ENCODE measurements at regions not wholly inside any gene's neighbourhood (a gene's known extent, or its start where the extent isn't known, plus 50 kb on each side); places are given as distances from the start of the nearest gene placed in this dataset.
A peak's percentile ranks its signal among the peaks of the same experiment; 100 is the strongest.
"Not testable (repeated sequence)": the region's sequence is repeated elsewhere in the genome, so short reads cannot be mapped to it uniquely, and the experiment has no call there.

DNA sequence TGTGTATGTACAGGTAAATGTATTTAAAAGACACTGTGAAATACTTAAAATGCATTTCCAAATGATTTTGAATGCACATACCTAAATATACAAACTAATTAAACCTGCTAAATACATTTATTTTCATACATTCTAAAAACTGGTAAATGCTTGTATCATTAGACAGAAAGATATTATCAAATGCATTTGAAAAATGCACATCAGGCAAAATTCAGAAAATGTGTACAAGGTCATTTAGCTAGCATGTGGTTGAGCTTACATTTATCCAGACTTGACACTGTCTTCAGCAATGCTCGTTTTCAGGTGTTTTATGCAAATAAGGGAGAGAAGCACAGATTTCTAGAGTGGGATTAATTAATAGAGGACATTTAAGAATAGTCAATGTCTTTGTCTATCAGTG lies 374.2 kb downstream of the SUCLG1 start:
- H3K4me1 Mint-ChIP-seq: no peaks in the 10 kb centered on the region
- H3K9me3 Mint-ChIP-seq: no peaks in the 10 kb centered on the region
- no peak for DNase-seq
- no peak overlapping the region for H3K4me3 Mint-ChIP-seq
- no peak overlapping the region for H3K27ac Mint-ChIP-seq
- H3K36me3 Mint-ChIP-seq: no peaks in the 10 kb centered on the region
- no peak for ATAC-seq (ENCODE audit: low read depth in 2 of 2)
- H3K27me3 Mint-ChIP-seq: peaks cover 0 to 8% (median 5%) of the 10 kb centered on the region in 3 donors

GRCh38 chr2:84083984-84084383 lies 375.1 kb downstream of the SUCLG1 start:
- no peak for ATAC-seq (ENCODE audit: low read depth in 2 of 2)
- no peaks in the 10 kb centered on the region for H3K9me3 Mint-ChIP-seq
- no peak overlapping the region for H3K4me3 Mint-ChIP-seq
- H3K27me3 Mint-ChIP-seq: peaks cover 0 to 8% (median 5%) of the 10 kb centered on the region in 3 donors
- DNase-seq: no peak
- no peaks in the 10 kb centered on the region for H3K36me3 Mint-ChIP-seq
- H3K27ac Mint-ChIP-seq: no peak overlapping the region
- no peaks in the 10 kb centered on the region for H3K4me1 Mint-ChIP-seq

GRCh38 chr2:84078471-84078870 lies 380.6 kb downstream of the SUCLG1 start:
- Mint-ChIP-seq H3K4me1 (no peaks in the 10 kb centered on the region), H3K36me3 (no peaks in the 10 kb centered on the region), H3K4me3 (no peak overlapping the region), H3K9me3 (no peaks in the 10 kb centered on the region), H3K27ac (no peak overlapping the region), H3K27me3 (no peaks in the 10 kb centered on the region)
- DNase-seq (no peak), ATAC-seq (ENCODE audit: low read depth in 2 of 2) (no peak)

- no peak for ATAC-seq (ENCODE audit: low read depth in 2 of 2)
- Mint-ChIP-seq H3K9me3 (no peaks in the 10 kb centered on the region), H3K36me3 (no peaks in the 10 kb centered on the region), H3K4me3 (no peak overlapping the region), H3K27me3 (no peaks in the 10 kb centered on the region), H3K27ac (no peak overlapping the region), H3K4me1 (no peaks in the 10 kb centered on the region)
- DNase-seq: no peak
Observed at GRCh38 chr2:84077496-84077895, 381.6 kb downstream of the SUCLG1 start.

DNA sequence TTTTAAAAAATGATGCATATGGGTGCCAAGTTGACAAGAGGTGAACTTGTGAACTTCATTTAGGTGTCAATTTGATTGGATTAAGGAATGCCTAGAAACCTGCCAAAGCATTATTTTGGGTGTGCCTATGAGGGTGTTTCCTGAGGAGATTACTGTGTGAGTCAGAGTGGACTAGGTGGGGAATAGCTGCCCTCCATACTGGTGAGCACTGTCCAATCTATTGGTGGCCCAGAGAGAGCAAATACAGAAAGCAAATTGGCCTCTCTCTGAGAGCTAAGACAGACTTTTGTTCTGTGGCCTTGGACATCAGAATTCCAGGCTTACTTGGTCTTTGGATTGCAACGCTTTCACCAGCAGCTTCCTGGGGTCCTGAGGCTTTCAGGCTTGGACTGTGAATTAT lies 388.0 kb downstream of the SUCLG1 start:
- Mint-ChIP-seq H3K36me3 (no peaks in the 10 kb centered on the region), H3K9me3 (peaks cover 0 to 5% (median 0%) of the 10 kb centered on the region in 7 donors), H3K4me1 (no peaks in the 10 kb centered on the region), H3K27me3 (no peaks in the 10 kb centered on the region), H3K4me3 (no peak overlapping the region), H3K27ac (no peak overlapping the region)
- ATAC-seq (ENCODE audit: low read depth in 2 of 2) (no peak), DNase-seq (no peak)

GRCh38 chr2:84065857-84066256 lies 393.2 kb downstream of the SUCLG1 start:
- H3K4me1 Mint-ChIP-seq: no peaks in the 10 kb centered on the region

DNA sequence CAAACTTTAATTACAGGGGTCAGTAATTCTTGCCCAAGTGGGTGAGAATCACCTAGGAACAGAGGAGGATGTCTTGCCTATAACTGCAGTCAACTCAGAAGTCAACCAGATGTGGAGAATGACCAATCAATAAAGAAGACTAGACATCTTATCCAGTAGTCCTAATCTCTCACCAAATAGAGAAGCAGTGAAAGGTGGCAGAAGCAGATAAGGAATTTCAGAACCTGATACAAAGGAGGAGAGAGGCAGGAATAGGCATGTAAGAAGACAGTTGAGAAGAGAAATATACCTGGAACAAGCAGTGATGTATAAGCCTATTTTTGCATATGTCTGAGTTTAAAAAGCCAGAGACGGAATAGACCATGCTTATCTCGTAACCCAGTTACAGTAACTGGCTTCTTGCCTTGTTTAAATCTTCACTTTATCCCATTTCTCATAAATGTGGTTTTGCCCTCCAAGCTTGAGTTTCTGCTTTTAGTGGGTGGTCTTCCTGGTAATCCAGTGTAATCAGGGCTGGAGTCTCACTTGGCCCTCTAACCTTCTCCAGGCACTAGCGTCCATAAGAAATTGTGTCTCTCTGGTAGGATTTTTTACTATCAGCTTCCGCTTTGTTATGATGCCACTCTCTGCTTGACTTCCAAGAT lies 401.0 kb downstream of the SUCLG1 start:
- Mint-ChIP-seq H3K36me3 (no peaks in the 10 kb centered on the region), H3K27ac (peak overlapping the region in 1 of 6 donors; percentile 3), H3K4me1 (no peaks in the 10 kb centered on the region), H3K4me3 (no peak overlapping the region), H3K9me3 (peaks cover 0 to 3% (median 0%) of the 10 kb centered on the region in 7 donors), H3K27me3 (peaks cover 0 to 11% (median 0%) of the 10 kb centered on the region in 3 donors)
- ATAC-seq (ENCODE audit: low read depth in 2 of 2) (no peak), DNase-seq (no peak)

More at GRCh38 chr2:84065857-84066256, 393.2 kb downstream of the SUCLG1 start:
- no peak for ATAC-seq (ENCODE audit: low read depth in 2 of 2)
- no peak for DNase-seq
- H3K27me3 Mint-ChIP-seq: peaks cover 0 to 5% (median 0%) of the 10 kb centered on the region in 3 donors
- no peak overlapping the region for H3K27ac Mint-ChIP-seq
- no peaks in the 10 kb centered on the region for H3K36me3 Mint-ChIP-seq
- no peak overlapping the region for H3K4me3 Mint-ChIP-seq
- peaks cover 0 to 2% (median 0%) of the 10 kb centered on the region in 7 donors for H3K9me3 Mint-ChIP-seq

- DNase-seq (no peak), ATAC-seq (ENCODE audit: low read depth in 2 of 2) (no peak)
- peaks cover 0 to 6% (median 0%) of the 10 kb centered on the region in 3 donors for H3K27me3 Mint-ChIP-seq
- no peaks in the 10 kb centered on the region for H3K4me1 Mint-ChIP-seq
- peaks cover 0 to 3% (median 0%) of the 10 kb centered on the region in 7 donors for H3K9me3 Mint-ChIP-seq
- H3K36me3 Mint-ChIP-seq: no peaks in the 10 kb centered on the region
- no peak overlapping the region for H3K4me3 Mint-ChIP-seq
- no peak overlapping the region for H3K27ac Mint-ChIP-seq
Observed at GRCh38 chr2:84055816-84056215, 403.3 kb downstream of the SUCLG1 start.

GRCh38 chr2:84054577-84054976 lies 404.5 kb downstream of the SUCLG1 start:
- not testable (repeated sequence) for H3K4me1 Mint-ChIP-seq; ATAC-seq (ENCODE audit: low read depth in 2 of 2); H3K27ac Mint-ChIP-seq; DNase-seq; H3K27me3 Mint-ChIP-seq; H3K9me3 Mint-ChIP-seq; H3K36me3 Mint-ChIP-seq; H3K4me3 Mint-ChIP-seq

DNA sequence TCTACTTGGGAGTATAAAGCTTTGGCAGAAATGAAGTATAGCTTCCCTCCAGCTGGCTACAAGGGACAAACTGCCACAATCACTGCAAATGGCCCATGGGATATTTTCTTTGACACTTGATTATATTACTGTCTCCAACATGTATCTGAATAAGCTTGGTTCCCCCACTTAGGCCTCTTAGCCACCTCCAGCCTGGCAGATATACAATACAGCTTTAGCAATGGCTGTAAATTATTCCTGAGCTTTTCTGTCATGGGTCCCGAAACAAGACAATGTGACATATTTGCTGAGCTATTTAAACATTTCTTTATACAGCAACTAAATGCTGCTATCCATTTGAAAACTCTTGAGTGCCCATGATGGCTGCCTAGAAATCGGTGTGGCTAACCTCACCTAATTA lies 406.2 kb downstream of the SUCLG1 start:
- Mint-ChIP-seq H3K4me3 (no peak overlapping the region), H3K36me3 (no peaks in the 10 kb centered on the region), H3K4me1 (no peaks in the 10 kb centered on the region), H3K27me3 (peaks cover 0 to 3% (median 0%) of the 10 kb centered on the region in 3 donors), H3K27ac (no peak overlapping the region), H3K9me3 (no peaks in the 10 kb centered on the region)
- DNase-seq (no peak), ATAC-seq (ENCODE audit: low read depth in 2 of 2) (no peak)

GRCh38 chr2:84052043-84052442 lies 407.0 kb downstream of the SUCLG1 start:
- H3K9me3 Mint-ChIP-seq: no peaks in the 10 kb centered on the region
- DNase-seq (no peak), ATAC-seq (ENCODE audit: low read depth in 2 of 2) (no peak)
- H3K27ac Mint-ChIP-seq: no peak overlapping the region
- H3K27me3 Mint-ChIP-seq: no peaks in the 10 kb centered on the region
- no peak overlapping the region for H3K4me3 Mint-ChIP-seq
- no peaks in the 10 kb centered on the region for H3K4me1 Mint-ChIP-seq
- H3K36me3 Mint-ChIP-seq: no peaks in the 10 kb centered on the region

DNA sequence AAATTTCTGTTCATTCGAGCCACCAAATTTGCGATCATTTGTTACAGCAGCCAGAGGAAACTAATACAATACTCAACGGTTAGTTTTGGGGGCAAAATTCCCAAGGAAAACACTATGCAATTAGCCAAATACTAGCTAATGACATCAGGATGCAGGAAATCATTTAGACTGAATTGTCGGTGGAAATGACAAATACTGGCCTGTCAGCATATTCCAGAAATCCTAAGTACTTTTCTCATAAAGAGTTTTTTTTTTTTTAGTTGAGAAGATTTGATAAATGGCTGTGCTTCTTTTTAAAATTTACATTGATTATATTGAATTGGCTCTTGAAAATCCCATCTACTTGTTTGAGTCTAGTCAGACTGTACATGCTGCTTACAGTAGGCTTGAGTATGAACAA lies 410.1 kb downstream of the SUCLG1 start:
- no peaks in the 10 kb centered on the region for H3K9me3 Mint-ChIP-seq
- H3K36me3 Mint-ChIP-seq: no peaks in the 10 kb centered on the region

GRCh38 chr2:84041506-84041905 lies 417.6 kb downstream of the SUCLG1 start:
- DNase-seq (no peak), ATAC-seq (ENCODE audit: low read depth in 2 of 2) (no peak)
- Mint-ChIP-seq H3K36me3 (no peaks in the 10 kb centered on the region), H3K4me3 (no peak overlapping the region), H3K9me3 (no peaks in the 10 kb centered on the region), H3K27ac (no peak overlapping the region), H3K27me3 (peaks cover 0 to 12% (median 0%) of the 10 kb centered on the region in 3 donors), H3K4me1 (no peaks in the 10 kb centered on the region)

More for the DNA sequence above, 410.1 kb downstream of the SUCLG1 start:
- Mint-ChIP-seq H3K27me3 (no peaks in the 10 kb centered on the region), H3K4me3 (no peak overlapping the region), H3K27ac (no peak overlapping the region), H3K4me1 (no peaks in the 10 kb centered on the region)
- ATAC-seq (ENCODE audit: low read depth in 2 of 2) (no peak), DNase-seq (no peak)

- H3K4me3 Mint-ChIP-seq: no peak overlapping the region
- DNase-seq (no peak), ATAC-seq (ENCODE audit: low read depth in 2 of 2) (no peak)
- no peaks in the 10 kb centered on the region for H3K4me1 Mint-ChIP-seq
- H3K36me3 Mint-ChIP-seq: no peaks in the 10 kb centered on the region
- H3K27ac Mint-ChIP-seq: no peak overlapping the region
- H3K9me3 Mint-ChIP-seq: no peaks in the 10 kb centered on the region
- H3K27me3 Mint-ChIP-seq: peaks cover 0 to 12% (median 0%) of the 10 kb centered on the region in 3 donors
Observed at GRCh38 chr2:84040281-84040680, 418.8 kb downstream of the SUCLG1 start.

- no peak overlapping the region for H3K4me3 Mint-ChIP-seq
- DNase-seq: no peak
- peaks cover 0 to 12% (median 0%) of the 10 kb centered on the region in 3 donors for H3K27me3 Mint-ChIP-seq
- H3K9me3 Mint-ChIP-seq: no peaks in the 10 kb centered on the region
- no peaks in the 10 kb centered on the region for H3K4me1 Mint-ChIP-seq
- no peaks in the 10 kb centered on the region for H3K36me3 Mint-ChIP-seq
- no peak overlapping the region for H3K27ac Mint-ChIP-seq
- no peak for ATAC-seq (ENCODE audit: low read depth in 2 of 2)
Observed at GRCh38 chr2:84038866-84039265, 420.2 kb downstream of the SUCLG1 start.

Measured in naive B cell (primary cell).